ENCODE measurements at regions not wholly inside any gene's neighbourhood (a gene's known extent, or its start where the extent isn't known, plus 50 kb on each side); places are given as distances from the start of the nearest gene placed in this dataset.

- no peak for TF ChIP-seq CTCF (IDR thresholded peaks at IDR 0.05; ENCODE audit: insufficient read depth, low read depth, low read length, missing control alignments)
- peak; percentile 14 for DNase-seq (ENCODE audit: low read depth)
- H3K4me3 ChIP-seq (ENCODE audit: low read depth, low read length) = no peak overlapping the region
These were observed 110.3 kb upstream of the PTCH1 start for GRCh38 chr9:95626885-95627558.

GRCh38 chr9:95626341-95626740, 109.6 kb upstream of the PTCH1 start:
- DNase-seq (ENCODE audit: low read depth) = no peak
- H3K4me3 ChIP-seq (ENCODE audit: low read depth, low read length) = no peak overlapping the region
- TF ChIP-seq CTCF (IDR thresholded peaks at IDR 0.05; ENCODE audit: insufficient read depth, low read depth, low read length, missing control alignments) = no peak

- no peak overlapping the region for H3K4me3 ChIP-seq (ENCODE audit: low read depth, low read length)
- DNase-seq (ENCODE audit: low read depth) = no peak
- no peak for TF ChIP-seq CTCF (IDR thresholded peaks at IDR 0.05; ENCODE audit: insufficient read depth, low read depth, low read length, missing control alignments)
These were observed 106.9 kb upstream of the PTCH1 start for GRCh38 chr9:95623640-95624039.

GRCh38 chr9:95620722-95621121, 104.0 kb upstream of the PTCH1 start:
- no peak for TF ChIP-seq CTCF (IDR thresholded peaks at IDR 0.05; ENCODE audit: insufficient read depth, low read depth, low read length, missing control alignments)

GRCh38 chr9:95620314-95620713, 103.5 kb upstream of the PTCH1 start:
- TF ChIP-seq CTCF (IDR thresholded peaks at IDR 0.05; ENCODE audit: insufficient read depth, low read depth, low read length, missing control alignments) = no peak
- DNase-seq (ENCODE audit: low read depth) = no peak
- H3K4me3 ChIP-seq (ENCODE audit: low read depth, low read length) = no peak overlapping the region

More at GRCh38 chr9:95620722-95621121, 104.0 kb upstream of the PTCH1 start:
- no peak for DNase-seq (ENCODE audit: low read depth)
- H3K4me3 ChIP-seq (ENCODE audit: low read depth, low read length) = no peak overlapping the region

GRCh38 chr9:95615246-95615645, 98.5 kb upstream of the PTCH1 start:
- H3K4me3 ChIP-seq (ENCODE audit: low read depth, low read length) = no peak overlapping the region
- no peak for TF ChIP-seq CTCF (IDR thresholded peaks at IDR 0.05; ENCODE audit: insufficient read depth, low read depth, low read length, missing control alignments)
- DNase-seq (ENCODE audit: low read depth) = no peak

GRCh38 chr9:95613670-95614069, 96.9 kb upstream of the PTCH1 start:
- no peak for DNase-seq (ENCODE audit: low read depth)
- no peak for TF ChIP-seq CTCF (IDR thresholded peaks at IDR 0.05; ENCODE audit: insufficient read depth, low read depth, low read length, missing control alignments)
- H3K4me3 ChIP-seq (ENCODE audit: low read depth, low read length) = no peak overlapping the region

Data from GM12865 (cell line).